Bronchial epithelial cell (primary cell): ENCODE measurements at regions not wholly inside any gene's neighbourhood (a gene's known extent, or its start where the extent isn't known, plus 50 kb on each side); places are given as distances from the start of the nearest gene placed in this dataset.

ENCODE experiments used
- DNase-seq: peaks from one replicate; pipeline ENCODE4 v3.0.0-alpha.2; 2010; ENCODE audit warnings: low read depth
- FAIRE-seq: peaks from 2 replicates; lab custom pipeline; 2011; peaks lifted over from hg19 to GRCh38; lab: Jason Lieb, UNC
- H3K27me3 ChIP-seq: 2 replicates; pipeline ENCODE4 v1.5.1; 2011; ENCODE audit warnings: low read length; ENCODE audit not compliant: control insufficient read depth, insufficient read depth
- H3K36me3 ChIP-seq: 2 replicates; pipeline ENCODE4 v1.5.1; 2011; ENCODE audit warnings: low read length; ENCODE audit not compliant: control insufficient read depth, insufficient read depth
- H3K4me3 ChIP-seq: 2 replicates; pipeline ENCODE4 v1.5.1; 2011; ENCODE audit warnings: mild to moderate bottlenecking, low read depth, low read length, control low read depth
- CTCF ChIP-seq: IDR thresholded peaks from 2 replicates; pipeline ENCODE4 v1.5.1; 2011; ENCODE audit warnings: mild to moderate bottlenecking, moderate library complexity, low read length, control low read depth, inconsistent platforms; ENCODE audit not compliant: insufficient read depth, severe bottlenecking

DNA sequence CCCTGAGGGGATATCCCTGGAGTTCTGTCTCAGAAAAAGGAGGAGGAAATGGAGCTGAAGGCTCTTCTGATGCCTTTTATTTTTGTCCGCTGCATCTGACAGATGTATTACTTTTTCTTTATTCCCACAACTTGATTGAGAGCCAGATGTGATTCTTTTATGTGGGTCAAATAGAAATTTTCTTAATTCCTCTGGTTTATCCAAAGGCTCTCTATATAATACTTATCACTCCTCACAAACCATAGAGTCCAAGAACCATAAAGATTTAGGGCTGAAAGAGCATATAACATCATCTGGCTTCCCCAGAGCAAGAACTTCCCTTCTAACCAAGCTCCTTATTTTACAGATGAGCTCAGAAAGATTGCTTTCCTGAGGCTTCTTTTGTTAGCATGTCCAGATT, 756.7 kb upstream of the FAM241A start:
- no peak for DNase-seq
- H3K36me3 ChIP-seq: no peaks in the 10 kb centered on the region
- no peak for TF ChIP-seq CTCF
- no peaks in the 10 kb centered on the region for H3K27me3 ChIP-seq
- FAIRE-seq: no peak
- H3K4me3 ChIP-seq: no peak overlapping the region

- no peak for TF ChIP-seq CTCF
- no peak for DNase-seq
- no peaks in the 10 kb centered on the region for H3K36me3 ChIP-seq
- H3K27me3 ChIP-seq: no peaks in the 10 kb centered on the region
- H3K4me3 ChIP-seq: no peak overlapping the region
- no peak for FAIRE-seq
Measured at GRCh38 chr4:111391829-111392228, 753.4 kb upstream of the FAM241A start.

DNA sequence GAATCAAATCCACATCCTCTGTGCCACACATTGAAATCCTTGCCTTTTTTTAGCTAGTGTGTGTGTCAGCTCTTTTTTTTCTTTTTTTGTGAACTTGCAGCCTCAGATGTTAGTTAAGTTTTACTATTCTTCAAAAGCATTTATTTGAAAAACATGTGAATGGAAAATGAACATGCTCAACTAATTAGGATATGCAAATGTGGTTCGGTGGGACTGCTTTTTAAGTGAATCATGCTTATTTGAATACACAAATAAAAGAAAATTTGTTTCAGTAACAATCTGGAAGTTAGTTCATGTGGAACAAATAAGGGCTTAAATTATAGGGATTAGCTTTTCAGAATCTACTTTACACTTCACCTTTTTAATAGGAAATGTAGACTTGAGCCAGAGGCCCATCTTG, 751.5 kb upstream of the FAM241A start:
- H3K27me3 ChIP-seq: no peaks in the 10 kb centered on the region
- DNase-seq (no peak), FAIRE-seq (no peak)
- H3K36me3 ChIP-seq: no peaks in the 10 kb centered on the region
- H3K4me3 ChIP-seq: no peak overlapping the region
- no peak for TF ChIP-seq CTCF

DNA sequence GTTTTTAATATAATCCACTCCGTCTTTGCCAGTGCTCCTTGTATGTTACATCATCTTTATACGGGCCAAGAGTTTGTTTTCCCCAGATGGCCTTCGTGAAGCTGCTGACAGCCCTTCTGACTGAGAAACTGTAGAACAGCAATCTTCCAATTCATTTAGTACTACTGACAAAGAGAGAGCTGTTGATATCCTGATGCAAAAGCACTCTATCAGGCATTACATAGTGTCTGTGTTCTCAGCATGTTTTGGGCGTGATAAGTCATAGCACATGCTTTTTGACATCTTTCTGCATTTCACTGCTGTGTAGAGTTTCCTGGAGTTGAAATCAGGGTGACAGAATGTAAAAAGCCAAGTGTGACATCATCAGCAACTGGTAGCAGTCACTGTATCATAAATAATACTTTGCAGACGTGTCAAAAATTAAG, 746.3 kb upstream of the FAM241A start:
- FAIRE-seq: no peak
- DNase-seq: no peak
- Histone ChIP-seq H3K36me3 (no peaks in the 10 kb centered on the region), H3K4me3 (no peak overlapping the region), H3K27me3 (no peaks in the 10 kb centered on the region)
- TF ChIP-seq CTCF: no peak

DNA sequence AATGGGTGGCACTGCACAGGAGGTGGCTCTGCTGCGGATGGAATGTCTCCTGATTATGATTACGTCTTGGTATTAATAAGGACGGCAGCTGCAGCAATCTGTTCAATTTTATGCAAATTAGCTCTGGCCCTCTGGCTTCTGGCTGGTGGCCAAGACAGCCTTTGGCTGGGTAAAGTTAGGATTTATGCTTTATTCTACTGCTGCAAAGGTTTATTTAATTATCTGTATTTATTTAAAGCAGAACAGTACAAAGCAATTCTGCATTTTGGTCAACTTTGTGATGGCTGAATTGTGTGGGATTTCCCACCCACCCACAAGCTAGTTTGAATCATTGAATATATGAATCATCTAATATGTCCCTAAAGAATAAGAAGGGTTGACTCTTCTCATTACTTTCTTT, 745.6 kb upstream of the FAM241A start:
- no peak for TF ChIP-seq CTCF
- H3K27me3 ChIP-seq: no peaks in the 10 kb centered on the region
- no peak for FAIRE-seq
- no peak overlapping the region for H3K4me3 ChIP-seq
- no peaks in the 10 kb centered on the region for H3K36me3 ChIP-seq
- no peak for DNase-seq

DNA sequence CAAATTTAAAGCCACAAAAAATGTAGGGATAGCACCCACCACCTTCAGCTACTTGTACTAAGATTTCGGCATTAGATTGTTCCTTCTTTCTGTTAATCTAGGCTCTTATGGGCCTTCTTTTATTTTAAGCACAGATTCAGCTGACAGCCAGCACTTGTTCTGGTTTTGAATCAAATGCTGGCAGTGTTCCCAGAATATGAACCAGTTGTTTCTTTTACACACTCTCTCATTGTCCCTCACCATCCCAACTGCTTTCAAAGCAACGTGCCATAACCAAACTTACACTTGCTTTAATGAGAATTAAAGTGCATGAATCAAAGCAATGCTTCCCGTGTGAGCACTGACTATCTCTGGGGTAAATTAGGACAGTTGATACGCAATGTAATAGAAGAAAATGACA, 744.5 kb upstream of the FAM241A start:
- DNase-seq (peak; percentile 7), FAIRE-seq (no peak)
- no peak for TF ChIP-seq CTCF

More for the DNA sequence above, 744.5 kb upstream of the FAM241A start:
- Histone ChIP-seq H3K27me3 (no peaks in the 10 kb centered on the region), H3K4me3 (no peak overlapping the region), H3K36me3 (no peaks in the 10 kb centered on the region)
